ENCODE measurements at regions not wholly inside any gene's neighbourhood (a gene's known extent, or its start where the extent isn't known, plus 50 kb on each side); places are given as distances from the start of the nearest gene placed in this dataset.
A peak's percentile ranks its signal among the peaks of the same experiment; 100 is the strongest.

DNA sequence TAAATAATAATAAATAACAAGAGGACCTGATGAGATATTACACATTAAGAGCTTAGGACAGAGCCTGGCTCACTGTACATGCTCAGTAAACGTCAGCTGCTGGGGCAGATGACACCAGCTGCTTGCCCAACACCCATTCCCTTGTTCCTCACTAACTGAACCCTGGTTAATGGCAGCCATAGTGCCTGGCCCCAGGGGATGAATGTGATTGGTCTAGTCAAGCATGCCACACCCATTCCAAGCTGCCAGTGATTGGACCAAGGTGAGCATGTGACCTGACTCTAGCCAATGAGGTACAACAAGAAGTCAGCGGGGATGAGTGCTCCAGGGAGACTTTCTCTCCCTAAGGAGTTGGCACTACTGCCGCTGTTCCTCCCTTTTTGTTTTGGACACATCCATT, 85.1 kb upstream of the PTPN1 start:
- H3K79me2 ChIP-seq (ENCODE audit: control insufficient read depth, insufficient read depth, low read length): no peaks in the 10 kb centered on the region
- FAIRE-seq: no peak
- no peak overlapping the region for H3K9ac ChIP-seq (replicated peaks; ENCODE audit: extremely low read depth, insufficient read depth, low read length)
- H4K20me1 ChIP-seq (replicated peaks; ENCODE audit: control insufficient read depth, extremely low read depth, insufficient read depth, low read length): no peaks in the 10 kb centered on the region
- no peak overlapping the region for H3K27ac ChIP-seq (ENCODE audit: insufficient read depth, low read depth, low read length)
- no peaks in the 10 kb centered on the region for H3K9me1 ChIP-seq (replicated peaks; ENCODE audit: control insufficient read depth, extremely low read depth, insufficient read depth, low read length)
- dilution Hi-C loops (cut with MboI; ENCODE audit: extremely low pct_ligation_motif_present, low sequenced_read_pairs) (no loop called here), intact Hi-C loops (cut with micrococcal nuclease) (no loop called here)
- H3K27me3 ChIP-seq (ENCODE audit: control insufficient read depth in 2 of 2, insufficient read depth in 2 of 2, low read length in 2 of 2): peaks cover 0 to under 1% of the 10 kb centered on the region in 2 experiments
- BruUV-seq (replicated peaks): no TSS peak
- peaks cover 4% of the 10 kb centered on the region for H3K4me1 ChIP-seq (ENCODE audit: control insufficient read depth, extremely low read depth, insufficient read depth, low read length)
- ChIA-PET POLR2A (no interaction called here), CTCF (interaction anchor here (1.5 kb wide), 1 partner anchor 8 kb away, joined by 4 read pairs; no protein-coding TSS in a partner anchor)
- no peak for TF ChIP-seq GATA2 (IDR thresholded peaks at IDR 0.05; ENCODE audit: insufficient read depth, insufficient read length, low read depth, low read length)
- TF ChIP-seq JUN (IDR thresholded peaks at IDR 0.05; ENCODE audit: borderline replicate concordance, insufficient read depth, insufficient read length, low read depth): no peak
- H3K36me3 ChIP-seq (ENCODE audit: control insufficient read depth in 2 of 2, extremely low read depth in 1 of 2, insufficient read depth in 2 of 2, low read length in 2 of 2): no peaks in the 10 kb centered on the region
- no peak for DNase-seq (ENCODE audit: low read depth, low spot score)
- H3K9me3 ChIP-seq (replicated peaks; ENCODE audit: control insufficient read depth, insufficient read depth, low read length): no peaks in the 10 kb centered on the region
- H3K4me2 ChIP-seq (ENCODE audit: insufficient read depth, low read length): no peak overlapping the region
- no peak overlapping the region for H3K4me3 ChIP-seq (replicated peaks in 1 of 3; ENCODE audit: insufficient read depth in 1 of 3, low read depth in 1 of 3, low read length in 3 of 3)
- no peak overlapping the region for H2AFZ ChIP-seq (ENCODE audit: low read depth, low read length)

GRCh38 chr20:50426866-50427718, 83.1 kb upstream of the PTPN1 start:
- intact Hi-C loops (cut with micrococcal nuclease) (no loop called here), dilution Hi-C loops (cut with MboI; ENCODE audit: extremely low pct_ligation_motif_present, low sequenced_read_pairs) (no loop called here)
- Histone ChIP-seq H2AFZ (ENCODE audit: low read depth, low read length) (no peak overlapping the region), H3K4me3 (replicated peaks in 1 of 3; ENCODE audit: insufficient read depth in 1 of 3, low read depth in 1 of 3, low read length in 3 of 3) (no peak overlapping the region), H3K27ac (ENCODE audit: insufficient read depth, low read depth, low read length) (no peak overlapping the region), H3K4me2 (ENCODE audit: insufficient read depth, low read length) (no peak overlapping the region), H3K27me3 (ENCODE audit: control insufficient read depth in 2 of 2, insufficient read depth in 2 of 2, low read length in 2 of 2) (no peaks in the 10 kb centered on the region), H3K79me2 (ENCODE audit: control insufficient read depth, insufficient read depth, low read length) (no peaks in the 10 kb centered on the region), H3K4me1 (ENCODE audit: control insufficient read depth, extremely low read depth, insufficient read depth, low read length) (peaks cover 4% of the 10 kb centered on the region), H4K20me1 (replicated peaks; ENCODE audit: control insufficient read depth, extremely low read depth, insufficient read depth, low read length) (no peaks in the 10 kb centered on the region), H3K9ac (replicated peaks; ENCODE audit: extremely low read depth, insufficient read depth, low read length) (no peak overlapping the region), H3K9me1 (replicated peaks; ENCODE audit: control insufficient read depth, extremely low read depth, insufficient read depth, low read length) (no peaks in the 10 kb centered on the region), H3K9me3 (replicated peaks; ENCODE audit: control insufficient read depth, insufficient read depth, low read length) (no peaks in the 10 kb centered on the region), H3K36me3 (ENCODE audit: control insufficient read depth in 2 of 2, extremely low read depth in 1 of 2, insufficient read depth in 2 of 2, low read length in 2 of 2) (no peaks in the 10 kb centered on the region)
- DNase-seq (ENCODE audit: low read depth, low spot score) (no peak), FAIRE-seq (peak; percentile 73)
- POLR2A ChIA-PET: no interaction called here
- BruUV-seq (replicated peaks): no TSS peak
- TF ChIP-seq FOS (IDR thresholded peaks at IDR 0.05; ENCODE audit: borderline replicate concordance, insufficient read depth, low read length): no peak
- TF ChIP-seq JUN (IDR thresholded peaks at IDR 0.05; ENCODE audit: borderline replicate concordance, insufficient read depth, insufficient read length, low read depth): no peak
- TF ChIP-seq POLR2A (IDR thresholded peaks at IDR 0.05; ENCODE audit: low read depth, low read length): no peak
- no peak for TF ChIP-seq EZH2 (IDR thresholded peaks at IDR 0.05; ENCODE audit: borderline replicate concordance, low read depth, low read length, severe bottlenecking)
- no peak for TF ChIP-seq MYC (IDR thresholded peaks at IDR 0.05; ENCODE audit: low read depth, low read length)
- TF ChIP-seq MAX (IDR thresholded peaks at IDR 0.05; ENCODE audit: insufficient read depth, insufficient read length): no peak
- no peak for TF ChIP-seq POLR2AphosphoS5 (IDR thresholded peaks at IDR 0.05; ENCODE audit: insufficient read depth, low read depth, low read length)
- TF ChIP-seq GATA2 (IDR thresholded peaks at IDR 0.05; ENCODE audit: insufficient read depth, insufficient read length, low read depth, low read length): no peak
- TF ChIP-seq, protein P1, sequence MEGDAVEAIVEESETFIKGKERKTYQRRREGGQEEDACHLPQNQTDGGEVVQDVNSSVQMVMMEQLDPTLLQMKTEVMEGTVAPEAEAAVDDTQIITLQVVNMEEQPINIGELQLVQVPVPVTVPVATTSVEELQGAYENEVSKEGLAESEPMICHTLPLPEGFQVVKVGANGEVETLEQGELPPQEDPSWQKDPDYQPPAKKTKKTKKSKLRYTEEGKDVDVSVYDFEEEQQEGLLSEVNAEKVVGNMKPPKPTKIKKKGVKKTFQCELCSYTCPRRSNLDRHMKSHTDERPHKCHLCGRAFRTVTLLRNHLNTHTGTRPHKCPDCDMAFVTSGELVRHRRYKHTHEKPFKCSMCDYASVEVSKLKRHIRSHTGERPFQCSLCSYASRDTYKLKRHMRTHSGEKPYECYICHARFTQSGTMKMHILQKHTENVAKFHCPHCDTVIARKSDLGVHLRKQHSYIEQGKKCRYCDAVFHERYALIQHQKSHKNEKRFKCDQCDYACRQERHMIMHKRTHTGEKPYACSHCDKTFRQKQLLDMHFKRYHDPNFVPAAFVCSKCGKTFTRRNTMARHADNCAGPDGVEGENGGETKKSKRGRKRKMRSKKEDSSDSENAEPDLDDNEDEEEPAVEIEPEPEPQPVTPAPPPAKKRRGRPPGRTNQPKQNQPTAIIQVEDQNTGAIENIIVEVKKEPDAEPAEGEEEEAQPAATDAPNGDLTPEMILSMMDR (IDR thresholded peaks at IDR 0.05; ENCODE audit: extremely low read depth in 1 of 2, insufficient read depth in 1 of 2, low read depth in 1 of 2, low read length in 2 of 2): no peak
- CTCF ChIA-PET: interaction anchor here (1.0 to 1.5 kb wide), 2 partner anchors 33 to 81 kb away, joined by 3 to 4 read pairs; no protein-coding TSS in a partner anchor

All from endothelial cell of umbilical vein (primary cell).